Upper lobe of right lung (tissue), 1 donor: ENCODE measurements at regions not wholly inside any gene's neighbourhood (a gene's known extent, or its start where the extent isn't known, plus 50 kb on each side); places are given as distances from the start of the nearest gene placed in this dataset.

Source experiments
- ATAC-seq: fragments of 200-7000 bp; cut with Tn5 transposase; one replicate; pipeline ENCODE4 v1.9.1; 2020; ENCODE audit warnings: mild to moderate bottlenecking, moderate library complexity
- DNase-seq: peaks from one replicate; pipeline ENCODE4 v3.0.0-alpha.2; 2020
- H3K27ac ChIP-seq: fragments of 200-600 bp; one replicate; pipeline ENCODE4 v1.8.0; 2022
- H3K27me3 ChIP-seq: fragments of 200-600 bp; one replicate; pipeline ENCODE4 v1.8.0; 2022; ENCODE audit warnings: mild to moderate bottlenecking
- H3K36me3 ChIP-seq: fragments of 200-600 bp; one replicate; pipeline ENCODE4 v1.8.0; 2022
- H3K4me1 ChIP-seq: fragments of 200-600 bp; one replicate; pipeline ENCODE4 v1.8.0; 2022
- H3K4me3 ChIP-seq: fragments of 200-600 bp; one replicate; pipeline ENCODE4 v1.8.0; 2022; ENCODE audit warnings: mild to moderate bottlenecking
- H3K9me3 ChIP-seq: fragments of 200-600 bp; one replicate; pipeline ENCODE4 v1.8.0; 2022
- CTCF ChIP-seq: fragments of 200-600 bp; IDR thresholded peaks from one replicate; pipeline ENCODE4 v1.8.0; 2022; ENCODE audit warnings: antibody characterized with exemption
- intact Hi-C: fragments of 100-400 bp; cut with DNase I; formaldehyde crosslinking; loops from one replicate; pipeline ENCODE4 v1.11.0; 2022
- donor health status: DM: no; HTN: yes; CAD: no; lungs with severe emphysema.

- no peak for TF ChIP-seq CTCF
- H3K4me3 ChIP-seq = no peak overlapping the region
- H3K27me3 ChIP-seq = no peaks in the 10 kb centered on the region
- DNase-seq = peak; percentile 37
- intact Hi-C loops = no loop called here
- no peak for ATAC-seq
- no peaks in the 10 kb centered on the region for H3K36me3 ChIP-seq
- no peaks in the 10 kb centered on the region for H3K9me3 ChIP-seq
- H3K27ac ChIP-seq = no peak overlapping the region
- H3K4me1 ChIP-seq = no peaks in the 10 kb centered on the region
These were observed 553.6 kb upstream of the FSIP2 start for GRCh38 chr2:185185044-185185443.

GRCh38 chr2:185187421-185187820 lies 551.2 kb upstream of the FSIP2 start:
- no peaks in the 10 kb centered on the region for H3K36me3 ChIP-seq
- no peaks in the 10 kb centered on the region for H3K9me3 ChIP-seq
- no peak for ATAC-seq
- no peaks in the 10 kb centered on the region for H3K4me1 ChIP-seq
- no peaks in the 10 kb centered on the region for H3K27me3 ChIP-seq
- DNase-seq = no peak
- no peak for TF ChIP-seq CTCF
- no peak overlapping the region for H3K4me3 ChIP-seq
- H3K27ac ChIP-seq = no peak overlapping the region
- intact Hi-C loops = no loop called here

- no peak for ATAC-seq
These were observed 549.9 kb upstream of the FSIP2 start for GRCh38 chr2:185188656-185189055.

GRCh38 chr2:185201063-185201462 lies 537.5 kb upstream of the FSIP2 start:
- H3K4me3 ChIP-seq = no peak overlapping the region
- no peaks in the 10 kb centered on the region for H3K4me1 ChIP-seq
- H3K9me3 ChIP-seq = no peaks in the 10 kb centered on the region
- no peaks in the 10 kb centered on the region for H3K27me3 ChIP-seq
- ATAC-seq (no peak), DNase-seq (no peak)
- H3K36me3 ChIP-seq = no peaks in the 10 kb centered on the region
- intact Hi-C loops = no loop called here
- no peak for TF ChIP-seq CTCF
- no peak overlapping the region for H3K27ac ChIP-seq

More at GRCh38 chr2:185188656-185189055, 549.9 kb upstream of the FSIP2 start:
- Histone ChIP-seq H3K27me3 (no peaks in the 10 kb centered on the region), H3K9me3 (no peaks in the 10 kb centered on the region), H3K27ac (no peak overlapping the region), H3K4me1 (no peaks in the 10 kb centered on the region), H3K36me3 (no peaks in the 10 kb centered on the region), H3K4me3 (no peak overlapping the region)
- no peak for DNase-seq
- TF ChIP-seq CTCF = no peak
- intact Hi-C loops = no loop called here

GRCh38 chr2:185202381-185202780 lies 536.2 kb upstream of the FSIP2 start:
- Histone ChIP-seq H3K27ac (no peak overlapping the region), H3K4me3 (no peak overlapping the region), H3K4me1 (no peaks in the 10 kb centered on the region), H3K36me3 (no peaks in the 10 kb centered on the region), H3K9me3 (no peaks in the 10 kb centered on the region), H3K27me3 (no peaks in the 10 kb centered on the region)
- intact Hi-C loops = no loop called here
- no peak for TF ChIP-seq CTCF
- ATAC-seq (no peak), DNase-seq (no peak)

GRCh38 chr2:185202945-185203528 lies 535.6 kb upstream of the FSIP2 start:
- H3K4me1 ChIP-seq = no peaks in the 10 kb centered on the region
- DNase-seq = no peak
- no peaks in the 10 kb centered on the region for H3K9me3 ChIP-seq
- no peak for TF ChIP-seq CTCF
- ATAC-seq = no peak
- H3K4me3 ChIP-seq = no peak overlapping the region
- H3K36me3 ChIP-seq = no peaks in the 10 kb centered on the region
- no peaks in the 10 kb centered on the region for H3K27me3 ChIP-seq
- intact Hi-C loops = no loop called here
- no peak overlapping the region for H3K27ac ChIP-seq
